Adrenal gland (tissue), 5 donors: ENCODE measurements at regions not wholly inside any gene's neighbourhood (a gene's known extent, or its start where the extent isn't known, plus 50 kb on each side); places are given as distances from the start of the nearest gene placed in this dataset.

Source experiments
- CTCF ChIP-seq, 6 experiments: fragments of 450-650 bp in 4 of 6; fragments of 200-600 bp in 2 of 6; sonication (generic) in 1 of 6; IDR thresholded peaks; 1 replicate in 5 of 6; 2 replicates in 1 of 6; pipeline versions ENCODE4 v1.5.1 to v1.8.0; 2016 to 2021; ENCODE audit warnings: antibody characterized with exemption in 6 of 6, mild to moderate bottlenecking in 2 of 6, moderate library complexity in 1 of 6
- POLR2A ChIP-seq, 2 donors: fragments of 450-650 bp; IDR thresholded peaks; one replicate each; pipeline ENCODE4 v1.6.1; 2017; ENCODE audit warnings: antibody characterized with exemption in 2 of 2, mild to moderate bottlenecking in 2 of 2, moderate library complexity in 1 of 2
- donor health status: DM: no; HTN: no; CAD: no.

GRCh38 chr6:115358616-115359015 is 702.1 kb downstream of the FRK start:
- TF ChIP-seq CTCF (IDR thresholded peaks at IDR 0.05) (no peak), POLR2A (IDR thresholded peaks at IDR 0.05) (no peak)
